Natural killer cell (primary cell): ENCODE measurements at regions not wholly inside any gene's neighbourhood (a gene's known extent, or its start where the extent isn't known, plus 50 kb on each side); places are given as distances from the start of the nearest gene placed in this dataset.

Experiments
- ATAC-seq, 3 donors: fragments of 150-1000 bp in 2 of 3; fragments of 200-7000 bp in 1 of 3; cut with Tn5 transposase; 1 replicate in 1 of 3; 2 replicates in 2 of 3; pipeline ENCODE4 v1.10.0; 2021; ENCODE audit warnings: mild to moderate bottlenecking in 2 of 3, moderate library complexity in 2 of 3
- DNase-seq, 2 donors: peaks; one replicate each; pipeline versions ENCODE4 v3.0.0 to v3.0.0-alpha.2; 2013 to 2021; ENCODE audit warnings: mixed read lengths in 1 of 2
- H3K27ac ChIP-seq: one replicate; pipeline ENCODE4 v1.5.1; 2013; ENCODE audit warnings: mild to moderate bottlenecking, low read length
- H3K27me3 ChIP-seq: one replicate; pipeline ENCODE4 v1.6.1; 2013; ENCODE audit warnings: low read length; ENCODE audit not compliant: control insufficient read depth, insufficient read depth
- H3K36me3 ChIP-seq: one replicate; pipeline ENCODE4 v1.6.1; 2013; ENCODE audit warnings: low read length; ENCODE audit not compliant: control insufficient read depth, insufficient read depth
- H3K4me1 ChIP-seq: one replicate; pipeline ENCODE4 v1.6.1; 2013; ENCODE audit warnings: low read length; ENCODE audit not compliant: control insufficient read depth, insufficient read depth
- H3K4me3 ChIP-seq: one replicate; pipeline ENCODE4 v1.5.1; 2013; ENCODE audit warnings: low read length
- H3K9me3 ChIP-seq: one replicate; pipeline ENCODE4 v1.6.1; 2013; ENCODE audit warnings: low read length; ENCODE audit not compliant: control insufficient read depth, insufficient read depth
- H3K27ac Mint-ChIP-seq, 2 donors: one replicate each; pipeline ENCODE4 v1.8.0; 2022; ENCODE audit warnings: mild to moderate bottlenecking in 2 of 2, mixed read lengths in 2 of 2, moderate library complexity in 1 of 2
- H3K27me3 Mint-ChIP-seq, 2 donors: one replicate each; pipeline ENCODE4 v1.8.0; 2022; ENCODE audit warnings: low read depth in 2 of 2, mixed read lengths in 2 of 2
- H3K36me3 Mint-ChIP-seq: one replicate; pipeline ENCODE4 v1.8.0; 2022; ENCODE audit warnings: mixed read lengths
- H3K4me1 Mint-ChIP-seq, 2 donors: one replicate each; pipeline ENCODE4 v1.8.0; 2022; ENCODE audit warnings: mixed read lengths in 2 of 2
- H3K4me3 Mint-ChIP-seq: one replicate; pipeline ENCODE4 v1.8.0; 2022; ENCODE audit warnings: mild to moderate bottlenecking, moderate library complexity, mixed read lengths
- H3K9me3 Mint-ChIP-seq, 2 donors: one replicate each; pipeline ENCODE4 v1.8.0; 2022; ENCODE audit warnings: mixed read lengths in 2 of 2
- WGBS: methylation state at CpG from one replicate; pipeline ENCODE4 v1.1.7; 2013; ENCODE audit warnings: missing lambda C conversion rate; ENCODE audit not compliant: insufficient coverage; 5-methylcytosine and 5-hydroxymethylcytosine counted together
- intact Hi-C: fragments of 100-400 bp; cut with micrococcal nuclease; formaldehyde crosslinking; loops from one replicate; pipeline ENCODE4 v1.14.2; 2022
- TF ChIP-seq, protein P1 (sequence below): fragments of 200-600 bp; IDR thresholded peaks from one replicate; pipeline ENCODE4 v1.8.0; 2022; ENCODE audit warnings: antibody characterized with exemption

DNA sequence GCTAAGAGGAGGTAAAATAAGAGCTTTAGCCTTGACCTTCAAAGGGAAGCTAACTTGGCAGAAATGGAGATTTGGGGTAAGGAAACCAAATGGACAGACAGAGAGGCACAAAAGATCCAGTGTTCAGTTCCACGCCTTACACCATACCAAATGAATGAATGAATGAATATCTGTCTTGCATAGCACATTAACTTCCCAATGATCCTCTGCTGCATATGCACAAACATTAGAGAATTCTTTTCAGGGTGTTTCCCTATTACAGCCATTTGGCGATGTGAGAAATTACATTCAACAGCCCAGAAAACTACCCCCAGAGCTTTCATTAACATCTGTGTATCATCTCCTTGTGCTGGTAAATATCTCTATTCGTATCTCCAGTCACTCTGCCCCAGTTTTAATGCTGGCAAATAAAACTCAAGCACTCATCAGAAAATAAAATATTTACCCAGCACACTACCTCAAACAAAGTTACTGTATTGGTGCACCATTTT lies 1056.2 kb downstream of the SORCS3 start:
- no peaks in the 10 kb centered on the region for H3K4me1 Mint-ChIP-seq
- H3K27me3 ChIP-seq: no peaks in the 10 kb centered on the region
- H3K27ac Mint-ChIP-seq: no peak overlapping the region
- no peak overlapping the region for H3K27ac ChIP-seq
- ATAC-seq: no peak
- DNase-seq: no peak
- intact Hi-C loops: no loop called here
- H3K9me3 ChIP-seq: no peaks in the 10 kb centered on the region
- 72% methylated on average over 3 of the region's 3 CpGs for WGBS
- H3K36me3 ChIP-seq: no peaks in the 10 kb centered on the region
- no peaks in the 10 kb centered on the region for H3K4me1 ChIP-seq
- TF ChIP-seq, protein P1, sequence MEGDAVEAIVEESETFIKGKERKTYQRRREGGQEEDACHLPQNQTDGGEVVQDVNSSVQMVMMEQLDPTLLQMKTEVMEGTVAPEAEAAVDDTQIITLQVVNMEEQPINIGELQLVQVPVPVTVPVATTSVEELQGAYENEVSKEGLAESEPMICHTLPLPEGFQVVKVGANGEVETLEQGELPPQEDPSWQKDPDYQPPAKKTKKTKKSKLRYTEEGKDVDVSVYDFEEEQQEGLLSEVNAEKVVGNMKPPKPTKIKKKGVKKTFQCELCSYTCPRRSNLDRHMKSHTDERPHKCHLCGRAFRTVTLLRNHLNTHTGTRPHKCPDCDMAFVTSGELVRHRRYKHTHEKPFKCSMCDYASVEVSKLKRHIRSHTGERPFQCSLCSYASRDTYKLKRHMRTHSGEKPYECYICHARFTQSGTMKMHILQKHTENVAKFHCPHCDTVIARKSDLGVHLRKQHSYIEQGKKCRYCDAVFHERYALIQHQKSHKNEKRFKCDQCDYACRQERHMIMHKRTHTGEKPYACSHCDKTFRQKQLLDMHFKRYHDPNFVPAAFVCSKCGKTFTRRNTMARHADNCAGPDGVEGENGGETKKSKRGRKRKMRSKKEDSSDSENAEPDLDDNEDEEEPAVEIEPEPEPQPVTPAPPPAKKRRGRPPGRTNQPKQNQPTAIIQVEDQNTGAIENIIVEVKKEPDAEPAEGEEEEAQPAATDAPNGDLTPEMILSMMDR: no peak
- no peaks in the 10 kb centered on the region for H3K27me3 Mint-ChIP-seq
- H3K9me3 Mint-ChIP-seq: peaks cover 10 to 12% of the 10 kb centered on the region in 2 donors
- H3K4me3 ChIP-seq: no peak overlapping the region
- no peaks in the 10 kb centered on the region for H3K36me3 Mint-ChIP-seq
- no peak overlapping the region for H3K4me3 Mint-ChIP-seq

DNA sequence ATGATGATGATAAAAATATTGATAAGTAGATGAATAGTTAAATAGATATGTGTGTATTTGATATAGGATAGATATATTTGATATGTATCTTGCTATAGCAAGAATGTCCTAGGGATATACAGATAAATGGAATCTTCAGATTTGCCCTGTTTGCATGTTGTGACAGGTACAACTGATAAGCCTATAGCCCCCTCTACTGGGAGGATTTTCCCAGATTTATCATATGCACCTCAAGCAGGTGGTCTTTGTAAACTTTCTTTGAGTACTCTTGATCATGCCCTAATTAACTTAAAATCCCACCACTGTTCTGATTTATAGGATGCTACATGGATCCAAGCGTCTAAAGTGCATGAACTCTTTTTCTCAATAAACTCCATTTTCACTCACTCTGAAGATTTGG lies 1050.7 kb downstream of the SORCS3 start:
- DNase-seq: no peak
- no peaks in the 10 kb centered on the region for H3K9me3 ChIP-seq
- Mint-ChIP-seq H3K9me3 (peaks cover 12 to 14% of the 10 kb centered on the region in 2 donors), H3K4me3 (no peak overlapping the region), H3K4me1 (no peaks in the 10 kb centered on the region), H3K27me3 (no peaks in the 10 kb centered on the region), H3K27ac (no peak overlapping the region), H3K36me3 (no peaks in the 10 kb centered on the region)
- WGBS: 48% methylated on average over 1 of the region's 1 CpG
- no peaks in the 10 kb centered on the region for H3K36me3 ChIP-seq
- TF ChIP-seq, protein P1: no peak
- H3K27me3 ChIP-seq: no peaks in the 10 kb centered on the region
- no peaks in the 10 kb centered on the region for H3K4me1 ChIP-seq
- intact Hi-C loops: no loop called here
- no peak overlapping the region for H3K27ac ChIP-seq
- ATAC-seq: no peak
- no peak overlapping the region for H3K4me3 ChIP-seq

DNA sequence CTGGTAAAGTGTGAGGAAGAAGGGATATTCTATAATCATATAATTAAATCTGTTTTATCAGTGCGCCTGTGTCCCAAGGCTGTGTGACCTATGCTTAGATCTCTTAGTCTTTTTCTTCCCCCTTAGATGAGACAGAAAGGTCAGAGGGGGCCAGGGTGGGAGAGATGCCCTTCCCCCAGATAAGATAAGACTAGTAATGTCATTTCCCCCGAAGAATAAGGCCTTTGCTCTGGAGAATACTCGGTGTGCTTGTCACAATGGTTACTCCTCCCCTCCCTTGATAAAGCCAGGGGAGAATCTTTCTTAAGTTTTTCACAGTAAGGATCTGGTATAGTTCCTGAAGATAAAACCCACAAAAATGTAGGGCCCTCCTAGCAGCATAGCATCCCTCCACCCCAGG lies 1041.8 kb downstream of the SORCS3 start:
- ATAC-seq (no peak), DNase-seq (no peak)
- Mint-ChIP-seq H3K4me3 (no peak overlapping the region), H3K36me3 (peaks cover 12% of the 10 kb centered on the region), H3K27me3 (no peaks in the 10 kb centered on the region), H3K9me3 (peaks cover 22 to 28% of the 10 kb centered on the region in 2 donors), H3K4me1 (no peaks in the 10 kb centered on the region), H3K27ac (no peak overlapping the region)
- intact Hi-C loops: no loop called here
- no peaks in the 10 kb centered on the region for H3K36me3 ChIP-seq
- peaks cover 6% of the 10 kb centered on the region for H3K9me3 ChIP-seq
- H3K27me3 ChIP-seq: no peaks in the 10 kb centered on the region
- H3K4me1 ChIP-seq: no peaks in the 10 kb centered on the region
- 60% methylated on average over 1 of the region's 3 CpGs for WGBS
- no peak overlapping the region for H3K27ac ChIP-seq
- TF ChIP-seq, protein P1: no peak
- H3K4me3 ChIP-seq: no peak overlapping the region

DNA sequence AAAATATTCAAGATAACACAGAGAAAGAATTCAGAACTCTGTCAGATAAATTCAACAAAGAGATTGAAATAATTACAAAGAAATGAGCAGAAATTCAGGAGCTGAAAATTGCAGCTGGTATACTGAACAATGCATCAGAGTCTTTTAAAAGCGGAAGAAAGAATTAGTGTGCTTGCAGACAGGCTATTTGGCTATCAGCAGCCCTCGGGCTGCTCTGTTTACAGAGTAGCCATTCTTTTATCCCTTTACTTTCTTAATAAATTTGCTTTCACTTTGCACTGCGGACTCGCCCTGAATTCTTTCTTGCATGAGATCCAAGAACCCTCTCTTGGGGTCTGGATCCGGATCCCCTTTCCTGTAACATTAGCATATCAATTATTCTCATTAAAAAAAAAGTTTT lies 1040.0 kb downstream of the SORCS3 start:
- Histone ChIP-seq H3K4me1 (no peaks in the 10 kb centered on the region), H3K36me3 (no peaks in the 10 kb centered on the region), H3K27ac (no peak overlapping the region), H3K9me3 (peaks cover 6% of the 10 kb centered on the region), H3K27me3 (no peaks in the 10 kb centered on the region), H3K4me3 (no peak overlapping the region)
- H3K36me3 Mint-ChIP-seq: peaks cover 12% of the 10 kb centered on the region
- H3K27ac Mint-ChIP-seq: no peak overlapping the region
- DNase-seq (no peak), ATAC-seq (no peak)
- intact Hi-C loops: no loop called here
- peaks cover 24 to 32% of the 10 kb centered on the region in 2 donors for H3K9me3 Mint-ChIP-seq
- no peak overlapping the region for H3K4me3 Mint-ChIP-seq
- no peaks in the 10 kb centered on the region for H3K4me1 Mint-ChIP-seq
- 81% methylated on average over 4 of the region's 5 CpGs for WGBS
- no peaks in the 10 kb centered on the region for H3K27me3 Mint-ChIP-seq
- TF ChIP-seq, protein P1: no peak
